Astrocyte (in vitro differentiated cells and primary cell): ENCODE measurements at regions not wholly inside any gene's neighbourhood (a gene's known extent, or its start where the extent isn't known, plus 50 kb on each side); places are given as distances from the start of the nearest gene placed in this dataset.

Experiments used
- CTCF ChIP-seq: IDR thresholded peaks from 2 replicates; pipeline ENCODE4 v1.5.1; 2011; ENCODE audit warnings: low read depth, mild to moderate bottlenecking, inconsistent platforms, low read length, moderate library complexity; ENCODE audit not compliant: insufficient read depth
- EZH2 ChIP-seq: IDR thresholded peaks from 2 replicates; pipeline ENCODE4 v1.6.1; 2012; ENCODE audit warnings: mild to moderate bottlenecking, low read length, inconsistent platforms; ENCODE audit not compliant: insufficient read depth

- no peak for TF ChIP-seq CTCF
- no peak for TF ChIP-seq EZH2
Measured at GRCh38 chr22:48569476-48570233, 1258.0 kb downstream of the BRD1 start.
